Sigmoid colon (tissue), 6 donors: ENCODE measurements at regions not wholly inside any gene's neighbourhood (a gene's known extent, or its start where the extent isn't known, plus 50 kb on each side); places are given as distances from the start of the nearest gene placed in this dataset.
"Not testable (repeated sequence)": the region's sequence is repeated elsewhere in the genome, so short reads cannot be mapped to it uniquely, and the experiment has no call there.

Experiments
- DNase-seq: peaks from one replicate; pipeline ENCODE4 v3.0.0-alpha.2; 2019
- H3K27ac ChIP-seq, 4 donors: fragments of 200-600 bp; sonication (generic); one replicate each; pipeline ENCODE4 v1.5.1; 2016 to 2019; ENCODE audit warnings: mild to moderate bottlenecking in 1 of 4
- H3K27me3 ChIP-seq, 3 donors: fragments of 200-600 bp; sonication (generic); one replicate each; pipeline ENCODE4 v1.5.1; 2019; ENCODE audit warnings: mild to moderate bottlenecking in 1 of 3
- H3K36me3 ChIP-seq, 4 donors: fragments of 200-600 bp; sonication (generic); one replicate each; pipeline ENCODE4 v1.5.1; 2016 to 2019
- H3K4me1 ChIP-seq, 4 donors: fragments of 200-600 bp; sonication (generic); one replicate each; pipeline ENCODE4 v1.5.1; 2017 to 2019
- H3K4me3 ChIP-seq, 4 donors: fragments of 200-600 bp; sonication (generic); one replicate each; pipeline ENCODE4 v1.5.1; 2017 to 2019; ENCODE audit warnings: mild to moderate bottlenecking in 2 of 4, moderate library complexity in 1 of 4
- H3K9me3 ChIP-seq, 4 donors: fragments of 200-600 bp in 3 of 4; sonication (generic) in 3 of 4; one replicate each; pipeline versions ENCODE4 v1.5.1 to v1.6.1; 2013 to 2019
- CTCF ChIP-seq, 4 experiments: fragments of 450-650 bp in 3 of 4; fragments of 200-600 bp in 1 of 4; IDR thresholded peaks; one replicate each; pipeline ENCODE4 v1.5.1; 2016 to 2019; ENCODE audit warnings: antibody characterized with exemption in 4 of 4, mild to moderate bottlenecking in 3 of 4, moderate library complexity in 2 of 4
- EP300 ChIP-seq, 4 donors: sonication (generic); formaldehyde crosslinking; IDR thresholded peaks; one replicate each; pipeline ENCODE4 v1.6.1; 2017; ENCODE audit warnings: antibody characterized with exemption in 4 of 4
- POLR2A ChIP-seq, 2 donors: fragments of 450-650 bp; IDR thresholded peaks; one replicate each; pipeline ENCODE4 v1.6.1; 2016; ENCODE audit warnings: antibody characterized with exemption in 2 of 2, mild to moderate bottlenecking in 2 of 2, moderate library complexity in 2 of 2
- POLR2AphosphoS5 ChIP-seq, 4 donors: sonication (generic); formaldehyde crosslinking; IDR thresholded peaks; one replicate each; pipeline ENCODE4 v1.6.1; 2017; ENCODE audit warnings: antibody characterized with exemption in 4 of 4
- WGBS, 2 donors: extraction: QIAGEN DNeasy Blood & Tissue Kit; methylation state at CpG; one replicate each; pipeline ENCODE4 v1.1.7; 2013; 5-methylcytosine and 5-hydroxymethylcytosine counted together
- intact Hi-C: fragments of 100-400 bp; cut with DNase I; formaldehyde crosslinking; loops from one replicate; pipeline ENCODE4 v1.15.1; 2023
- donor health status: healthy with polysubstance abuse.
- donor health status: healthy.

GRCh38 chr2:107745100-107745499 is 81.6 kb upstream of the RGPD4 start:
- peaks cover 0 to 8% (median 0%) of the 10 kb centered on the region in 4 donors for H3K4me1 ChIP-seq
- intact Hi-C loops, result no loop called here
- H3K9me3 ChIP-seq, result no peaks in the 10 kb centered on the region
- no peak for DNase-seq
- WGBS, 2 donors, result 69 to 78% methylated on average over 3 of the region's 3 CpGs
- no peak for TF ChIP-seq EP300 (IDR thresholded peaks at IDR 0.05)
- TF ChIP-seq POLR2A (IDR thresholded peaks at IDR 0.05), result no peak
- no peaks in the 10 kb centered on the region for H3K27me3 ChIP-seq
- no peaks in the 10 kb centered on the region for H3K36me3 ChIP-seq
- no peak overlapping the region for H3K27ac ChIP-seq
- no peak overlapping the region for H3K4me3 ChIP-seq

GRCh38 chr2:107746552-107747198 is 80.0 kb upstream of the RGPD4 start:
- H3K36me3 ChIP-seq, H3K27ac ChIP-seq, H3K9me3 ChIP-seq, intact Hi-C loops, H3K4me3 ChIP-seq, DNase-seq, H3K4me1 ChIP-seq, H3K27me3 ChIP-seq: not testable (repeated sequence)
- 88 to 90% methylated on average over 13 of the region's 13 CpGs for WGBS, 2 donors

- H3K27me3 ChIP-seq, H3K36me3 ChIP-seq, H3K4me3 ChIP-seq, intact Hi-C loops, H3K4me1 ChIP-seq, H3K9me3 ChIP-seq, DNase-seq, H3K27ac ChIP-seq: not testable (repeated sequence)
- WGBS, 2 donors, result 94 to 96% methylated on average over 51 of the region's 51 CpGs
Observed at GRCh38 chr2:107747199-107747963, 79.3 kb upstream of the RGPD4 start.

GRCh38 chr2:107747964-107748583 is 78.6 kb upstream of the RGPD4 start:
- Histone ChIP-seq H3K9me3 (no peaks in the 10 kb centered on the region), H3K27me3 (no peaks in the 10 kb centered on the region), H3K4me1 (no peaks in the 10 kb centered on the region), H3K4me3 (no peak overlapping the region), H3K27ac (no peak overlapping the region), H3K36me3 (no peaks in the 10 kb centered on the region)
- TF ChIP-seq POLR2A (IDR thresholded peaks at IDR 0.05) (no peak), CTCF (IDR thresholded peaks at IDR 0.05) (no peak), EP300 (IDR thresholded peaks at IDR 0.05) (no peak), POLR2AphosphoS5 (IDR thresholded peaks at IDR 0.05) (no peak)
- DNase-seq, result no peak
- 93 to 94% methylated on average over 15 of the region's 15 CpGs for WGBS, 2 donors
- intact Hi-C loops, result no loop called here

DNA sequence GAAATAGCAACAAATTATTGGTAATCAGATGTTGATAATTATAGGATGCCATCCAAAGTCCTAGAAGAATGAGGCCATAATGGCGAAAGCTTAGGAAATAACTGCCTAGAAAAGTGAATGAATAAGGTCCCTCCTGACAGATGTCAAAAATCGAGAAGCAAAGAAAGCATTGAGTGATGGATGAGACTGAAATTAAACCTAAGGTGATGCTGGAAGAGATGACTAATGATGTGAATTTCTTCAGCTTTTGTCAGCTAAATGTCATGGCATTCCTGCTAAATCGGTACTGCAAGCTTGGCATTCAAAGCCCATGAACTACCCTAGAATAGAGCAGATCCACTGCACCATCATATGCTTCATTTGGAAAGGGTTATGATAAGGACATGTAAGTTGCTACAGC is 74.8 kb upstream of the RGPD4 start:
- no peaks in the 10 kb centered on the region for H3K27me3 ChIP-seq
- H3K4me3 ChIP-seq, result no peak overlapping the region
- no peaks in the 10 kb centered on the region for H3K9me3 ChIP-seq
- no peaks in the 10 kb centered on the region for H3K4me1 ChIP-seq
- no peak for DNase-seq
- no peak overlapping the region for H3K27ac ChIP-seq
- TF ChIP-seq POLR2AphosphoS5 (IDR thresholded peaks at IDR 0.05) (no peak), CTCF (IDR thresholded peaks at IDR 0.05) (no peak), POLR2A (IDR thresholded peaks at IDR 0.05) (no peak), EP300 (IDR thresholded peaks at IDR 0.05) (no peak)
- intact Hi-C loops, result no loop called here
- H3K36me3 ChIP-seq, result no peaks in the 10 kb centered on the region
- WGBS, 2 donors, result 83 to 88% methylated on average over 3 of the region's 3 CpGs

GRCh38 chr2:107753806-107754205 is 72.9 kb upstream of the RGPD4 start:
- intact Hi-C loops, DNase-seq, H3K9me3 ChIP-seq, H3K27me3 ChIP-seq, H3K4me1 ChIP-seq, H3K4me3 ChIP-seq, H3K27ac ChIP-seq, H3K36me3 ChIP-seq: not testable (repeated sequence)
- WGBS, 2 donors, result 77 to 89% methylated on average over 8 of the region's 8 CpGs
